PFSK-1 (cell line): ENCODE measurements at regions not wholly inside any gene's neighbourhood (a gene's known extent, or its start where the extent isn't known, plus 50 kb on each side); places are given as distances from the start of the nearest gene placed in this dataset.

ENCODE experiments used
- FOXP2 ChIP-seq: optimal IDR thresholded peaks from 2 replicates; pipeline ENCODE3; 2011; ENCODE audit warnings: borderline replicate concordance, control low read depth, inconsistent platforms; ENCODE audit not compliant: insufficient read depth; ENCODE audit errors: extremely low read length, extremely low read depth
- POLR2AphosphoS5 ChIP-seq: IDR thresholded peaks from 2 replicates; pipeline ENCODE4 v1.6.1; 2012; ENCODE audit warnings: low read depth, mild to moderate bottlenecking, control low read depth, low read length, moderate library complexity
- REST ChIP-seq, 2 experiments: IDR thresholded peaks; 2 replicates each; pipeline versions ENCODE4 v1.6.1 to v1.8.0; 2011 to 2012; ENCODE audit warnings: low read depth in 2 of 2, low read length in 2 of 2, control low read depth in 1 of 2, inconsistent platforms in 1 of 2, mild to moderate bottlenecking in 1 of 2, moderate library complexity in 1 of 2; ENCODE audit not compliant: insufficient read depth in 1 of 2
- SIN3A ChIP-seq: IDR thresholded peaks from 2 replicates; pipeline ENCODE4 v1.6.1; 2012; ENCODE audit warnings: mild to moderate bottlenecking, low read length, moderate library complexity, borderline replicate concordance; ENCODE audit not compliant: insufficient read depth
- TAF1 ChIP-seq: IDR thresholded peaks from 2 replicates; pipeline ENCODE4 v1.6.1; 2012; ENCODE audit warnings: low read length, control low read depth, borderline replicate concordance; ENCODE audit not compliant: insufficient read depth

GRCh38 chr21:24705201-24705600 is 902.1 kb downstream of the MRPL39 start:
- no peak for TF ChIP-seq POLR2AphosphoS5
- TF ChIP-seq SIN3A, result no peak
- TF ChIP-seq REST (IDR thresholded peaks at IDR 0.05; ENCODE audit: insufficient read depth in 1 of 2, low read depth in 2 of 2, low read length in 2 of 2), result no peak
- TF ChIP-seq TAF1, result no peak
- TF ChIP-seq FOXP2, result no peak

- TF ChIP-seq TAF1 (no peak), SIN3A (no peak), POLR2AphosphoS5 (no peak), REST (IDR thresholded peaks at IDR 0.05; ENCODE audit: insufficient read depth in 1 of 2, low read depth in 2 of 2, low read length in 2 of 2) (no peak), FOXP2 (no peak)
Measured at GRCh38 chr21:24693779-24694178, 913.5 kb downstream of the MRPL39 start.

- TF ChIP-seq REST (IDR thresholded peaks at IDR 0.05; ENCODE audit: insufficient read depth in 1 of 2, low read depth in 2 of 2, low read length in 2 of 2), result no peak
- no peak for TF ChIP-seq TAF1
- no peak for TF ChIP-seq POLR2AphosphoS5
- TF ChIP-seq FOXP2, result no peak
- no peak for TF ChIP-seq SIN3A
Measured at GRCh38 chr21:24681456-24681855, 925.8 kb downstream of the MRPL39 start.

GRCh38 chr21:24671901-24672300 is 935.4 kb downstream of the MRPL39 start:
- TF ChIP-seq REST (IDR thresholded peaks at IDR 0.05; ENCODE audit: insufficient read depth in 1 of 2, low read depth in 2 of 2, low read length in 2 of 2) (no peak), TAF1 (no peak), POLR2AphosphoS5 (no peak)

- TF ChIP-seq REST (IDR thresholded peaks at IDR 0.05; ENCODE audit: insufficient read depth in 1 of 2, low read depth in 2 of 2, low read length in 2 of 2) (no peak), POLR2AphosphoS5 (no peak), FOXP2 (no peak), TAF1 (no peak), SIN3A (no peak)
Measured at GRCh38 chr21:24658926-24659325, 948.4 kb downstream of the MRPL39 start.
